Activated CD8-positive, alpha-beta T cell treated with anti-CD3 and anti-CD28 coated beads, Interleukin-2, amount 10 ng/mL, durations not matched to agents 7 days and 5 days (primary cell): ENCODE measurements at regions not wholly inside any gene's neighbourhood (a gene's known extent, or its start where the extent isn't known, plus 50 kb on each side); places are given as distances from the start of the nearest gene placed in this dataset.
"Not testable (repeated sequence)": the region's sequence is repeated elsewhere in the genome, so short reads cannot be mapped to it uniquely, and the experiment has no call there.

ENCODE experiments used
- ATAC-seq: fragments of 150-1000 bp; cut with Tn5 transposase; one replicate; pipeline ENCODE4 v1.10.0; 2021; ENCODE audit warnings: moderate library complexity
- CTCF ChIA-PET: fragments of 350-600 bp; sonication (Branson Sonifier 250); formaldehyde crosslinking; loops from one replicate; lab custom pipeline; 2021; ENCODE audit warnings: antibody characterized with exemption; lab: Charles Lee
- POLR2A ChIA-PET: fragments of 350-600 bp; sonication (Branson Sonifier 250); formaldehyde crosslinking; loops from one replicate; lab custom pipeline; 2021; ENCODE audit warnings: antibody characterized with exemption; lab: Charles Lee
- DNase-seq: peaks from one replicate; pipeline ENCODE4 v3.0.0-alpha.2; 2020
- H3K27ac Mint-ChIP-seq: one replicate; pipeline ENCODE4 v1.8.0; 2021; ENCODE audit warnings: mild to moderate bottlenecking, mixed read lengths
- H3K27me3 Mint-ChIP-seq: one replicate; pipeline ENCODE4 v1.8.0; 2021; ENCODE audit warnings: low read depth, mixed read lengths
- H3K36me3 Mint-ChIP-seq: one replicate; pipeline ENCODE4 v1.8.0; 2021; ENCODE audit warnings: low read depth, mixed read lengths
- H3K4me1 Mint-ChIP-seq: one replicate; pipeline ENCODE4 v1.8.0; 2021; ENCODE audit warnings: low read depth, mixed read lengths
- H3K4me3 Mint-ChIP-seq: one replicate; pipeline ENCODE4 v1.8.0; 2021; ENCODE audit warnings: mild to moderate bottlenecking, mixed read lengths
- H3K9me3 Mint-ChIP-seq: one replicate; pipeline ENCODE4 v1.8.0; 2022; ENCODE audit warnings: mixed read lengths; ENCODE audit not compliant: insufficient read depth

DNA sequence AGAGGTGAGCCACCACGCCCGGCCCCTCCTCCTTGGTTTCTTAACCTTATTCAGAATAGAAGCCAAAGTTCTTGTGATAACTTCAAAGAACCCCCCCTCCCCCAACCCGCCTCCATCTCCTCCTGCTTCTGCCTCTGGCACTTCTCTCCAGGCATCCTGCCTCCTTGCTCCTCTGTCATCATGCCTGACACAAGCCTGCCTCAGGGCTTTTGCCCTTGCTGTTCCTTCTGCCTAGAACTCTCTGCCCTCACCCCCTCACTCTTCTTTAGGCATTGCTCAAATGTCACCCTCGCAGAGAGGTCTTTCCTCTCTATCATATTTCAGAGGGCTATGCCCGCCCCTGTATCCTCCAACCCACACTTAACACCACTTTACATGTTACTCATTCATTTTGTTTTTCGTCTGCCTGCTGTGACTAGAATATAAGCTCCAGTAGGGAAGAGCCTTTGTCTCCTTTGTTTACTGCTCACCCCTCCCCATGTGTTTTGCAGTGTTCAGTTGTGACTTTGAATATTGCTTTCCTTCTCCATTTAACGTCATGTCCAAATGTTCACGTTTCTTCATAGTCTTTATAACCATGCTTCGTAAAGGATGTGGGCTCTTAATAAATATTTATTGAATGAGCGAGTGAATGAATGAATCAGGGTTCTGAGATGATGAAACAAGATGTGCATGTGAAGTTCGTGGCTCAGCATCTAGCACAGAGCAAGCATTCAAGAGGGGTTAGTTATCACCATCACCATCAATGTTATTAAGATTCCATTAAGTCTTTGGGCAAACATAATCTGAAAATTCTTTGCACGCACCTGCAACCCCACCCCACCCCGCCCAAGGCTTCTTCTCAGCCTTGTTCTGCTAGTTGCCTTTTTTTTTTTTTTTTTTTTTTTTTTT, 186.2 kb upstream of the WSCD1 start:
- DNase-seq (no peak), ATAC-seq (no peak)
- ChIA-PET CTCF (no interaction called here), POLR2A (no interaction called here)
- Mint-ChIP-seq H3K27ac (no peak overlapping the region), H3K4me3 (no peak overlapping the region), H3K36me3 (no peaks in the 10 kb centered on the region), H3K27me3 (peaks cover 10% of the 10 kb centered on the region), H3K4me1 (no peaks in the 10 kb centered on the region), H3K9me3 (no peaks in the 10 kb centered on the region)

DNA sequence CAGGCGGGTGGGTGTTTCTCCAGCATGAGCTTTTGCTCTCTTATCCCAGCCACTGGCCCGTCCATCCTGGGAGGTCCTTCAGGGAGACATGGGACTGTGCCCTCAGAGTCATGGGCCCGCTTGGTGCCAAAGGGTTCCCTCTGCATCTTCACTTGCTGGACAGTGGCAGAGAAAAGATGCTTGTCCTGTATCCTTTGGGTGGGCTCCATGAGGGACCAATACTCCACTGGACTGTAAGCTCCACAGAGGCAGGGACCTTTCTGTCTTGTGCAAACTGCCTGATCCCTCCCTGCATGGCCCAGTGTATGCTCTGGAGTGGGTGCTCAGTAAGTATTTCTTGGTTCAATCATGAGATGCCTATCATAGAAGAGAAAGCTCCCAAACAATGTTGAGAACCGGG, 184.8 kb upstream of the WSCD1 start:
- peaks cover 14% of the 10 kb centered on the region for H3K27me3 Mint-ChIP-seq
- no peaks in the 10 kb centered on the region for H3K36me3 Mint-ChIP-seq
- H3K27ac Mint-ChIP-seq = no peak overlapping the region
- ATAC-seq = no peak
- no peak for DNase-seq
- H3K4me3 Mint-ChIP-seq = no peak overlapping the region
- ChIA-PET POLR2A (interaction anchor here (1.3 kb wide), 1 partner anchor 12 kb away, joined by 4 read pairs; no protein-coding TSS in a partner anchor), CTCF (no interaction called here)
- no peaks in the 10 kb centered on the region for H3K9me3 Mint-ChIP-seq
- no peaks in the 10 kb centered on the region for H3K4me1 Mint-ChIP-seq

DNA sequence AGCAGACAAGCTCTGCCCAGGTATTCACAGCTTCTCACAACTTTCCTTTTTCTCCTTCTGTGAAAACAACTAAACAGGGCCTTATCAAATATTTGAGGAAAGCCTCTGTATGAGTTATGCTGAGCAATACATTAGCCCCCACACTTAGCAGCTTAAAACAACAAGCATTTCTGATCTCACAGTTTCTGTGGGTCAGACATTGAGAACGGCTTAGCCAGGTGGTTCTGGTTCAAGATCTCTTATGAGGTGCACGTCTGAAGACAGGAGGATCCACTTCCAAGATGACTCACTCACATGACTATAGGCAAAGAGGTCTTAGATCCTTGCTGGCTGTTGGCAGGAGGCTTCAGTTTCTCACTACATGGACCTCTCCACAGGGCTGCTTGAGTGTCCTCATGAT, 181.4 kb upstream of the WSCD1 start:
- POLR2A ChIA-PET = no interaction called here
- ATAC-seq (no peak), DNase-seq (no peak)
- Mint-ChIP-seq H3K36me3 (no peaks in the 10 kb centered on the region), H3K9me3 (no peaks in the 10 kb centered on the region), H3K27ac (no peak overlapping the region), H3K27me3 (peaks cover 17% of the 10 kb centered on the region), H3K4me3 (no peak overlapping the region), H3K4me1 (no peaks in the 10 kb centered on the region)
- CTCF ChIA-PET = no interaction called here

DNA sequence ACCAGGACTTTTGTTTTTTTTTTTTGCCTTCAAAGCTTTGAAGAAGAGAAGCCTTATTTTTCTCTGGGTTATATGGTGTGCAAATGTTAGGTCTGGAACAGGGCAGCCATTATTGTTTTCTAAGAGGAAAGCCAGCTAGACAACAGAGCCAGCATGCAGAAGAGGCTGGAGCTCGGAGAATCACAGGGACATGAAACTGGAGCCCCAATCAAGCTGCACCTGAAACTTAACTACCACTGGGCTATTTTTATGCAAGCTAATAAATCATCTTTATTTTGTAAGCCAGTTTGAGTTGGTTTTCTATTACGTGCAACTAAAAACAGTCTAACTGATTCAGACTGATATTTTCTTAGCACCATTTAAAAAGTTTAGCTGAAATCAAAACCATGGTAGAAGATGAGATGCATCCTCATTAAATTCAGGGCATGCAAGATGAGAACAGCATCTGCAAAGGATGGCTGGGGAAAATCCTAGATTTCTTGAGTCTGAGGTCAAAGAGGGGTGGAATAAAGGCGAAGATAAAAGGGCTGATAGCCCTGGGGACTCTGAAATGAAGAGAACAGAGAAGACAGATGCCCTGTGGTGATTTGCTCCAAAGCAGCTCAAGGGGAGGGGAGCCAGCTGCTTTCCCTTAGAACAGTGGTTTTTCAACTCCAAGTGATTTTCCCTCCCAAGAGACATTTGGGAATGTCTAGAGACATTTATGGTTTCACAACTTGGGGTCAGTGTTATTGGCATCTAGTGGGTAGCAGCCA, 177.1 kb upstream of the WSCD1 start:
- H3K27me3 Mint-ChIP-seq = peaks cover 19% of the 10 kb centered on the region
- DNase-seq = no peak
- H3K27ac Mint-ChIP-seq = no peak overlapping the region
- peaks cover 5% of the 10 kb centered on the region for H3K4me1 Mint-ChIP-seq
- CTCF ChIA-PET = no interaction called here
- H3K9me3 Mint-ChIP-seq = no peaks in the 10 kb centered on the region
- no peak for ATAC-seq
- no peaks in the 10 kb centered on the region for H3K36me3 Mint-ChIP-seq
- POLR2A ChIA-PET = no interaction called here
- H3K4me3 Mint-ChIP-seq = no peak overlapping the region

DNA sequence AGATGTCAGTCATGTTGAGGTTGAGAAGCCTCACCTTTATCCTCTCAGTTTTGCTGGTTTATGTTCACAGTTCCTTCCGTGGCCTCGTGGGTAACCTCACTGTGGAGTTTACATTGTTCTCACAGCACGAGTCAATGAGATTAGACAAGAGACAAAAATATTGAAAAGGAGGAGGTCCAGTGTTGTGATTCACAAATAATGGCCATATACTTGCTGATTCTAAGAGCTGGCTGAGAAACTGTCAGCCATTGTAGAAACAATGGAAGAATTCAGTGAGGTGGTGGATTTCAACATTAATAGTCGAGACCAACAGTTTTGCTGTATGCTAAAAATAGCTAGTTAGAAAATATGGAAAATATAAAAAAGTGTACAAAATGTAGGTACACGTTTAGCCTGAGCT, 176.4 kb upstream of the WSCD1 start:
- ChIA-PET CTCF (no interaction called here), POLR2A (no interaction called here)
- Mint-ChIP-seq H3K27ac (no peak overlapping the region), H3K4me3 (no peak overlapping the region), H3K4me1 (peaks cover 5% of the 10 kb centered on the region), H3K9me3 (no peaks in the 10 kb centered on the region), H3K36me3 (no peaks in the 10 kb centered on the region), H3K27me3 (peaks cover 18% of the 10 kb centered on the region)
- ATAC-seq (no peak), DNase-seq (no peak)

DNA sequence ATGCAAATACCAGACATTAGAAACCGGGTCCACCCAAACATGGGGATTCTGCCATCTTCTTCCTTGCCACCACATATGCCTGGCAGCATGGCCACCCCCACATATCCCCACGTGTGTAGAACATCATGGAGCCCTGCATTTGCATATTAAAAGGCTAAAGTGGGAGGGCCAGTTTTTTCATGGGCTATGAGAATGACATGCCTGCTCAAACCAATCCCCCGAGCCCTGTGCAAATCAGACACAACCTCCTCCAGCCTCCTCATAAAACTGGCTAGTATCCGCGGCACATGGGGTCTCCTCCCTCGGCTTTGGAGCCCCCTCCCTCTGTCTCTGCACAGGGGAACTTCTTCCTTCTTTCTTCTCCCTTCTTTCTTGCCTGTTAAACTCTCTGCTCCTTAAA, 174.9 kb upstream of the WSCD1 start:
- ATAC-seq = no peak
- Mint-ChIP-seq H3K27ac (no peak overlapping the region), H3K9me3 (no peaks in the 10 kb centered on the region), H3K4me3 (no peak overlapping the region), H3K36me3 (no peaks in the 10 kb centered on the region), H3K27me3 (peaks cover 9% of the 10 kb centered on the region), H3K4me1 (peaks cover 5% of the 10 kb centered on the region)
- ChIA-PET CTCF (no interaction called here), POLR2A (no interaction called here)
- no peak for DNase-seq

DNA sequence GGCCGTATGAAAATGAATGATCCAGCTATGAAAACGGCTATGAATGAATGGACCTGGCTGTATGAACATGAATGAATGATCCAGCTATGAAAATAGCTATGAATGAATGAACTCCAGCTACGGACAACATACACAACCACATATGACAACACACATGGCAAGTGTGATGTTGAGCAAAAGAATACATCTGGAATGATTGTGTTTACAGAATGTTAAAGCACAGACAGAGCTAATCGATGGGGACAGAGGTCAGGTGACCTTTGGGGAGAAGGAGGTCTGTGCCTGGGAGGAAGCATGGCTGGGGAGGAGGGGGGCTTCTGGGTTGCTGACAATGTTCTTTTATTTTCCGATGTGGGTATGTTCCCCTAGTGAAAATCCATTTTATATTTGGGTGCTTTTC, 174.0 kb upstream of the WSCD1 start:
- no peak overlapping the region for H3K4me3 Mint-ChIP-seq
- CTCF ChIA-PET = no interaction called here

DNA sequence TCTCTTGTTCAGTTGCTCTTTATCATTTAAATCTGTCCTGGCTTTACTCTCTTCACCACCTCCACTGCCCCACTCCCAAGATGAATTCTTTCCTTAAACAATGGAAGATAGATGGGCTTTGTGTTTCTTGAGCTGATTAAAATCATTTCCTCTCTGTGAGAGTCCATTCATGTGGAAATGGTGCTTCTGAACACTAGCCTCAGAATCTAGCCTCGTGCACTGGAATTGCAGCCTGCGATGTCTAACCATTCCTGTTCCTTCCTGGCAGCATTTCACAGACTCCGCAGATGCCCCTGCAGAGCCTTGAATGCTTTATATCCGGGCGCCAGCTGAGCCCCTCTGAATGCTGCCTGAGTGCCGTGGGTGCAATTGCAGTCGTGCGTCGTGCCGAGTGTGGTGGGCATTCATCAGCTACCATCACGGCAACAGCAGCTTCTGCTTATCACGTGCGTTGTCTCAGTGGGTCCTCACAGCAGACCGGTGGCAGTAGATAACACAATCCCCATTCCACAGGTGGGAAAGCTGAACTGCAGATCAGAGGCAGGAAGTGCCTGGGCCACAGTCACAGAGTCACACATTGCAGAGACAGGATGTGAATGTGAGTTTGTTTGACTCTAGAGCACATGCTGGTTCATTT, 172.8 kb upstream of the WSCD1 start:
- H3K4me1 Mint-ChIP-seq = peaks cover 5% of the 10 kb centered on the region
- H3K4me3 Mint-ChIP-seq = no peak overlapping the region
- peaks cover 6% of the 10 kb centered on the region for H3K27me3 Mint-ChIP-seq
- POLR2A ChIA-PET = interaction anchor here (1.0 kb wide), 1 partner anchor 12 kb away, joined by 4 read pairs; no protein-coding TSS in a partner anchor
- H3K27ac Mint-ChIP-seq = no peak overlapping the region
- H3K36me3 Mint-ChIP-seq = no peaks in the 10 kb centered on the region
- CTCF ChIA-PET = no interaction called here
- H3K9me3 Mint-ChIP-seq = no peaks in the 10 kb centered on the region
- ATAC-seq = no peak
- no peak for DNase-seq

More for the DNA sequence above, 174.0 kb upstream of the WSCD1 start:
- Mint-ChIP-seq H3K36me3 (no peaks in the 10 kb centered on the region), H3K9me3 (no peaks in the 10 kb centered on the region), H3K4me1 (peaks cover 5% of the 10 kb centered on the region), H3K27ac (no peak overlapping the region), H3K27me3 (peaks cover 9% of the 10 kb centered on the region)
- POLR2A ChIA-PET = no interaction called here
- DNase-seq (no peak), ATAC-seq (no peak)

DNA sequence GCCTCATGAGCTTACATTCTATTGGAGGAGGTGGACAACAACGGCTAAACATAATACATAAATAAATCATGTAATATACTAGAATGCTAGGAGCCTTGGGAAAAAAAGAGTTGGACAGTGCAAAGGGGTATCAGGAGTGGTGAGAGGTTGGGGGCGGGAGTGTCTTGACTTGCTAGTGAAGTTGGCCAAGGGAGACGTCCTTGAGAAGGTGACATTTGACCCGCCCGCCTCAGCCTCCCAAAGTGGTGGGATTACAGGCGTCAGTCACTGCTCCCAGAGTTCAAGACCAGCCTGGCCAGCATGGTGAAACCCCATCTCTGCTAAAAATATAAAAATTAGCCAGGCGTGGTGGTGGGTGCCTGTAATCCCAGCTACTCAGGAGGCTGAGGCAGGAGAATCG, 172.2 kb upstream of the WSCD1 start:
- H3K4me1 Mint-ChIP-seq, H3K27me3 Mint-ChIP-seq, H3K9me3 Mint-ChIP-seq, CTCF ChIA-PET, DNase-seq, H3K4me3 Mint-ChIP-seq, ATAC-seq, H3K36me3 Mint-ChIP-seq, H3K27ac Mint-ChIP-seq, POLR2A ChIA-PET: not testable (repeated sequence)

DNA sequence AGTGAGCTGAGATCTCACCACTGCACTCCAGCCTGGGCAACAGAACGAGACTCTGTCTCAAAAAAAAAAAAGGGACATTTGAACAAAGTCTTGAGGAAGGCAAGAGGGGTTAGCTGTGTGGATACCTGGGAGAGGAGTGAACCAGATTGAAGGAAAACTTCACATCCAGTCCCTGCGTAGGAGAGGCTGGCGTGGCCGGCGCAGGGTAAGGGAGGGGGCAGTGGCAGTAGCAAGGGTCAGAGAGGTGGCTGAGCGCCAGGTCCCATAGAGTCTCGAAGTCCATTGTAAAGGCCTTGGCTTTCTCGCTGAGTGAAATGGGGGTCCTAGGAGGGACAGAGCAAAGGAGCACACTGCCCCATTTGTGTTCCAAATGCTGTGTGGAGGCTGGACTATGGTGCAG, 171.8 kb upstream of the WSCD1 start:
- ATAC-seq (no peak), DNase-seq (no peak)
- Mint-ChIP-seq H3K36me3 (no peaks in the 10 kb centered on the region), H3K27ac (no peak overlapping the region), H3K27me3 (peaks cover 4% of the 10 kb centered on the region), H3K4me1 (peaks cover 5% of the 10 kb centered on the region), H3K4me3 (no peak overlapping the region), H3K9me3 (no peaks in the 10 kb centered on the region)
- ChIA-PET CTCF (no interaction called here), POLR2A (no interaction called here)

DNA sequence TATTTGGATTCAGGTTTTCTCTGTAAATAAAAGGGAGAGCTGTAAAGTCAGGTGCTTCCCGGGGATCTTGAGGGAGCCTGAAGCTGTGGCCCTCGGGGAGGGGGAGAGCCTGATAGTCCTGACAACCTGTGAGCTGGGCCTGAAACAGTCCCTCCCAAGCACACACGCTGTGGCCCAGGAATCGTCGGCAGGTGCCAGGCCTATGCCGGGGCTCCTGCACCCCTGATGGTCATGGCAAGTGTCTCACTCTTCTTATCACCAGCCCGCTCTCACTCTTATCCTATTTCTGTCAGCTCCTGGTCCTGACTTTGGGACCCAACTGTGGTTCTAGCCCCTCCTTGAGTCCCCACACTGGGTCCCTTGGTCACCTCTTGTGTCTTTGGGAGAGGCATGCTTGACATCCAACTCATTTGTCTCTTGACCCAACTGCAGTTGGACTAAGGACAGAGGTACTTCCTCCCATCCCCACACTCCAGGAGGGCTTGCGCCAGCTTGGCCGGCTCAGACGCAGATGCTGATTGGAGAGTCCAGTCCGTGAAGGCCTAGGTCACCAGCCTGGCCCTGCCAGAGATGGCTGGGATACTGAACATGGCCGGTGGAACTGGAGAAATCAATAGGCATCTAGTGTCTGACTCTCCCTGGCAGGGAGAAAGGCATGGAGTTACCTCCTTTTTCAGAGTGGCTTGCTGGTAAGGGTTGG, 170.5 kb upstream of the WSCD1 start:
- ChIA-PET CTCF (no interaction called here), POLR2A (no interaction called here)
- H3K4me1 Mint-ChIP-seq = peaks cover 5% of the 10 kb centered on the region
- H3K4me3 Mint-ChIP-seq = no peak overlapping the region
- no peak for ATAC-seq
- no peaks in the 10 kb centered on the region for H3K36me3 Mint-ChIP-seq
- H3K27ac Mint-ChIP-seq = no peak overlapping the region
- no peaks in the 10 kb centered on the region for H3K9me3 Mint-ChIP-seq
- peaks cover 2% of the 10 kb centered on the region for H3K27me3 Mint-ChIP-seq
- no peak for DNase-seq
